ENCODE measurements at regions not wholly inside any gene's neighbourhood (a gene's known extent, or its start where the extent isn't known, plus 50 kb on each side); places are given as distances from the start of the nearest gene placed in this dataset.

GRCh38 chr1:192920412-192920811, 111.6 kb downstream of the RGS2 start:
- DNase-seq (ENCODE audit: low spot score) = no peak
- Histone ChIP-seq H3K4me1 (ENCODE audit: control insufficient read depth in 1 of 2, low read depth in 2 of 2) (no peaks in the 10 kb centered on the region), H3K9me3 (no peaks in the 10 kb centered on the region), H3K27me3 (replicated peaks; ENCODE audit: insufficient read depth) (no peaks in the 10 kb centered on the region), H3K4me3 (no peak overlapping the region), H3K27ac (no peak overlapping the region), H3K36me3 (no peaks in the 10 kb centered on the region)
- ATAC-seq (ENCODE audit: insufficient number of reproducible peaks, low FRiP score, low read depth) = no peak
- TF ChIP-seq, protein P1, sequence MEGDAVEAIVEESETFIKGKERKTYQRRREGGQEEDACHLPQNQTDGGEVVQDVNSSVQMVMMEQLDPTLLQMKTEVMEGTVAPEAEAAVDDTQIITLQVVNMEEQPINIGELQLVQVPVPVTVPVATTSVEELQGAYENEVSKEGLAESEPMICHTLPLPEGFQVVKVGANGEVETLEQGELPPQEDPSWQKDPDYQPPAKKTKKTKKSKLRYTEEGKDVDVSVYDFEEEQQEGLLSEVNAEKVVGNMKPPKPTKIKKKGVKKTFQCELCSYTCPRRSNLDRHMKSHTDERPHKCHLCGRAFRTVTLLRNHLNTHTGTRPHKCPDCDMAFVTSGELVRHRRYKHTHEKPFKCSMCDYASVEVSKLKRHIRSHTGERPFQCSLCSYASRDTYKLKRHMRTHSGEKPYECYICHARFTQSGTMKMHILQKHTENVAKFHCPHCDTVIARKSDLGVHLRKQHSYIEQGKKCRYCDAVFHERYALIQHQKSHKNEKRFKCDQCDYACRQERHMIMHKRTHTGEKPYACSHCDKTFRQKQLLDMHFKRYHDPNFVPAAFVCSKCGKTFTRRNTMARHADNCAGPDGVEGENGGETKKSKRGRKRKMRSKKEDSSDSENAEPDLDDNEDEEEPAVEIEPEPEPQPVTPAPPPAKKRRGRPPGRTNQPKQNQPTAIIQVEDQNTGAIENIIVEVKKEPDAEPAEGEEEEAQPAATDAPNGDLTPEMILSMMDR (IDR thresholded peaks at IDR 0.05) = no peak

- TF ChIP-seq, protein P1 (IDR thresholded peaks at IDR 0.05) = no peak
- Histone ChIP-seq H3K9me3 (no peaks in the 10 kb centered on the region), H3K27me3 (replicated peaks; ENCODE audit: insufficient read depth) (no peaks in the 10 kb centered on the region), H3K4me1 (ENCODE audit: control insufficient read depth in 1 of 2, low read depth in 2 of 2) (no peaks in the 10 kb centered on the region), H3K27ac (no peak overlapping the region), H3K36me3 (no peaks in the 10 kb centered on the region), H3K4me3 (no peak overlapping the region)
- ATAC-seq (ENCODE audit: insufficient number of reproducible peaks, low FRiP score, low read depth) (no peak), DNase-seq (ENCODE audit: low spot score) (no peak)
These were observed 116.8 kb downstream of the RGS2 start for GRCh38 chr1:192925609-192926008.

GRCh38 chr1:192926736-192927135, 117.9 kb downstream of the RGS2 start:
- Histone ChIP-seq H3K27me3 (replicated peaks; ENCODE audit: insufficient read depth) (no peaks in the 10 kb centered on the region), H3K36me3 (no peaks in the 10 kb centered on the region), H3K4me3 (no peak overlapping the region), H3K9me3 (no peaks in the 10 kb centered on the region), H3K4me1 (ENCODE audit: control insufficient read depth in 1 of 2, low read depth in 2 of 2) (no peaks in the 10 kb centered on the region), H3K27ac (no peak overlapping the region)
- DNase-seq (ENCODE audit: low spot score) = no peak
- TF ChIP-seq, protein P1 (IDR thresholded peaks at IDR 0.05) = no peak
- no peak for ATAC-seq (ENCODE audit: insufficient number of reproducible peaks, low FRiP score, low read depth)

DNA sequence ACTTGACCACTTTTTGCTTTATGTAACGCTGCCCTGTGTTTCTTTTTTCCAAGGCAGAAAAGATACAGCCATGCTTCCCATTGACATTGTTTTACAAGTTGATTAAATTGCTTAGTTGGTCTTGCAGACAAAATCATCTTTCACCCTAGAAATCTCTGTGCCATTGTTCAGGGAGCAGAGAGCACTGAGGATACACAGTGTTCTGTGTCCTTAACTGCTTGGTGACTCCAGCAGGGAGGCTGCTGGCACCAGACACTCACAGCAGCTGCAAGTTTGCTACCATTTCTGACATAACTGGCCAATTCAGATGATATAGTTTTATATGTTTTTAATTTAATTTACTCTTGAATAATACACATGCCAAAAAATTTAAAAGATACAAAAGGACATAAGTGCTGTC, 118.7 kb downstream of the RGS2 start:
- Histone ChIP-seq H3K27me3 (replicated peaks; ENCODE audit: insufficient read depth) (no peaks in the 10 kb centered on the region), H3K27ac (no peak overlapping the region), H3K36me3 (no peaks in the 10 kb centered on the region), H3K4me1 (ENCODE audit: control insufficient read depth in 1 of 2, low read depth in 2 of 2) (no peaks in the 10 kb centered on the region), H3K9me3 (no peaks in the 10 kb centered on the region), H3K4me3 (no peak overlapping the region)
- no peak for ATAC-seq (ENCODE audit: insufficient number of reproducible peaks, low FRiP score, low read depth)
- TF ChIP-seq, protein P1 (IDR thresholded peaks at IDR 0.05) = no peak
- DNase-seq (ENCODE audit: low spot score) = no peak

GRCh38 chr1:192929597-192929996, 120.8 kb downstream of the RGS2 start:
- Histone ChIP-seq H3K4me1 (ENCODE audit: control insufficient read depth in 1 of 2, low read depth in 2 of 2) (no peaks in the 10 kb centered on the region), H3K27me3 (replicated peaks; ENCODE audit: insufficient read depth) (no peaks in the 10 kb centered on the region), H3K27ac (no peak overlapping the region), H3K9me3 (no peaks in the 10 kb centered on the region), H3K4me3 (no peak overlapping the region), H3K36me3 (no peaks in the 10 kb centered on the region)
- ATAC-seq (ENCODE audit: insufficient number of reproducible peaks, low FRiP score, low read depth) (no peak), DNase-seq (ENCODE audit: low spot score) (no peak)
- TF ChIP-seq, protein P1 (IDR thresholded peaks at IDR 0.05) = no peak
